ENCODE measurements at regions not wholly inside any gene's neighbourhood (a gene's known extent, or its start where the extent isn't known, plus 50 kb on each side); places are given as distances from the start of the nearest gene placed in this dataset.

DNA sequence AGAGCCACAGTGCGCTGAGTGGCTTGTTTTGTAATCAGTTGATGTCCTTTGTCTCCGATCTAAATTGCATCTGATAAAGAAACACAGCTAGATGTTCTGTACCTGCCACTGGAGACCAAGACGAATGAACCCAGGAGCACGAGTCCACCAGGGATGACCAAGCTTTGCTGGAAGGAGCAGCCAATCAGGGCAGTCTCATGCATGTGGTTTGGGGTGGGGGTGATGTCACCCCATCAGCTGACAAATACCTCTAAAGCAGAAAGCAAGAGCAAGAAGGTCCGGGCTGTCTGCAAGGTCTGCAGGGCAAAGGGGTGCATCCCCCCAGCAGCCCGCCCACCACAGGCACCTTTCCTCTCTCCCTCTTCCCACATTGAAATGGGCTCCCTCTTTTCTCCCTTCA is 653.8 kb downstream of the AJAP1 start:
- H3K27me3 Mint-ChIP-seq (ENCODE audit: low read depth in 3 of 3): peaks cover 1 to 2% (median 1%) of the 10 kb centered on the region in 3 donors
- H2AFZ ChIP-seq (ENCODE audit: insufficient read depth, low read depth, low read length, poor library complexity, severe bottlenecking): no peak overlapping the region
- no peak overlapping the region for H3K4me3 Mint-ChIP-seq
- peaks cover 0 to 2% (median 0%) of the 10 kb centered on the region in 7 donors for H3K9me3 Mint-ChIP-seq
- no peak overlapping the region for H3K27ac ChIP-seq (ENCODE audit: low read depth in 1 of 2, low read length in 2 of 2)
- no peak overlapping the region for H3K9ac ChIP-seq (ENCODE audit: insufficient read depth, low read length, poor library complexity, severe bottlenecking)
- no peaks in the 10 kb centered on the region for H3K4me1 ChIP-seq (ENCODE audit: control insufficient read depth in 1 of 2, insufficient read depth in 2 of 2, low read length in 2 of 2)
- H3K36me3 ChIP-seq (replicated peaks in 1 of 2; ENCODE audit: control insufficient read depth in 1 of 2, insufficient read depth in 2 of 2, low read length in 2 of 2): no peaks in the 10 kb centered on the region
- no peak overlapping the region for H3K27ac Mint-ChIP-seq
- no peak overlapping the region for H3K4me2 ChIP-seq (replicated peaks; ENCODE audit: extremely low read depth, low read length, poor library complexity, severe bottlenecking)
- H3K4me3 ChIP-seq (replicated peaks in 1 of 3; ENCODE audit: low read depth in 2 of 3, low read length in 3 of 3): no peak overlapping the region
- intact Hi-C loops (cut with micrococcal nuclease): no loop called here
- no peak for DNase-seq
- no peaks in the 10 kb centered on the region for H3K9me3 ChIP-seq (replicated peaks in 1 of 2; ENCODE audit: control insufficient read depth in 1 of 2, insufficient read depth in 1 of 2, low read length in 2 of 2)
- no peaks in the 10 kb centered on the region for H3K36me3 Mint-ChIP-seq
- no peaks in the 10 kb centered on the region for H3K27me3 ChIP-seq (ENCODE audit: control insufficient read depth in 2 of 2, insufficient read depth in 2 of 2, low read length in 2 of 2)
- TF ChIP-seq CTCF (IDR thresholded peaks at IDR 0.05): no peak
- H3K79me2 ChIP-seq (ENCODE audit: insufficient read depth, low read length): no peaks in the 10 kb centered on the region
- H4K20me1 ChIP-seq (ENCODE audit: insufficient read depth, low read length): no peaks in the 10 kb centered on the region
- no peaks in the 10 kb centered on the region for H3K4me1 Mint-ChIP-seq
- WGBS (ENCODE audit: insufficient coverage): 88% methylated on average over 6 of the region's 6 CpGs

DNA sequence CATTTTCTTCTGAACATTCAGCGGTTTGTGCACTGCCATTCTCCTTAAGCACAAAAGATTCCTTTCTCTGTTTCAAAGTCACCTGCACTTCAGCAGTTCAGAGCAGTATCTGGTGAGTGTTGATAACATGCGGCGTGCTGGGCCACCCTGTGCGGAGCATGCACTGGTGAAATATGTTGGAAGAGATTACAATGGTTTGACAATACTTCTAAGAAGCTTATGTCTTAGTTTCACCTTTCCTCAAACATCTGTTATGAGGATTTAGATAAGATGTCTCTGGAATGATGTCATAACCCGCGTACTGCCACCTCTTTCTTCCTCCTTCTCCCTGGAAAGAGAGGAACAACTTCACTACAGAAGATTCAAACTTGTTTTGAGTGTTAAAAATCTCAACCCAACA is 650.3 kb downstream of the AJAP1 start:
- Histone ChIP-seq H3K4me1 (ENCODE audit: control insufficient read depth in 1 of 2, insufficient read depth in 2 of 2, low read length in 2 of 2) (no peaks in the 10 kb centered on the region), H2AFZ (ENCODE audit: insufficient read depth, low read depth, low read length, poor library complexity, severe bottlenecking) (no peak overlapping the region), H3K27ac (ENCODE audit: low read depth in 1 of 2, low read length in 2 of 2) (no peak overlapping the region), H3K9ac (ENCODE audit: insufficient read depth, low read length, poor library complexity, severe bottlenecking) (no peak overlapping the region), H3K79me2 (ENCODE audit: insufficient read depth, low read length) (no peaks in the 10 kb centered on the region), H3K4me3 (replicated peaks in 1 of 3; ENCODE audit: low read depth in 2 of 3, low read length in 3 of 3) (no peak overlapping the region), H4K20me1 (ENCODE audit: insufficient read depth, low read length) (no peaks in the 10 kb centered on the region), H3K4me2 (replicated peaks; ENCODE audit: extremely low read depth, low read length, poor library complexity, severe bottlenecking) (no peak overlapping the region), H3K27me3 (ENCODE audit: control insufficient read depth in 2 of 2, insufficient read depth in 2 of 2, low read length in 2 of 2) (no peaks in the 10 kb centered on the region), H3K36me3 (replicated peaks in 1 of 2; ENCODE audit: control insufficient read depth in 1 of 2, insufficient read depth in 2 of 2, low read length in 2 of 2) (no peaks in the 10 kb centered on the region), H3K9me3 (replicated peaks in 1 of 2; ENCODE audit: control insufficient read depth in 1 of 2, insufficient read depth in 1 of 2, low read length in 2 of 2) (no peaks in the 10 kb centered on the region)
- intact Hi-C loops (cut with micrococcal nuclease): no loop called here
- Mint-ChIP-seq H3K27ac (no peak overlapping the region), H3K4me1 (no peaks in the 10 kb centered on the region), H3K4me3 (no peak overlapping the region), H3K9me3 (peaks cover 0 to 3% (median 0%) of the 10 kb centered on the region in 7 donors), H3K27me3 (ENCODE audit: low read depth in 3 of 3) (peaks cover 0 to 5% (median 0%) of the 10 kb centered on the region in 3 donors), H3K36me3 (no peaks in the 10 kb centered on the region)
- WGBS (ENCODE audit: insufficient coverage): no CpG with 5 or more reads among the region's 6 CpGs
- TF ChIP-seq CTCF (IDR thresholded peaks at IDR 0.05): no peak
- DNase-seq: no peak
